HG03135 (cell line): ENCODE measurements at regions not wholly inside any gene's neighbourhood (a gene's known extent, or its start where the extent isn't known, plus 50 kb on each side); places are given as distances from the start of the nearest gene placed in this dataset.
"Not testable (repeated sequence)": the region's sequence is repeated elsewhere in the genome, so short reads cannot be mapped to it uniquely, and the experiment has no call there.

Experiments used
- ATAC-seq: cut with Tn5 transposase; IDR thresholded peaks from one replicate; pipeline ENCODE4 v1.9.1; 2021; ENCODE audit warnings: mild to moderate bottlenecking, moderate library complexity; ENCODE audit not compliant: unreplicated experiment

DNA sequence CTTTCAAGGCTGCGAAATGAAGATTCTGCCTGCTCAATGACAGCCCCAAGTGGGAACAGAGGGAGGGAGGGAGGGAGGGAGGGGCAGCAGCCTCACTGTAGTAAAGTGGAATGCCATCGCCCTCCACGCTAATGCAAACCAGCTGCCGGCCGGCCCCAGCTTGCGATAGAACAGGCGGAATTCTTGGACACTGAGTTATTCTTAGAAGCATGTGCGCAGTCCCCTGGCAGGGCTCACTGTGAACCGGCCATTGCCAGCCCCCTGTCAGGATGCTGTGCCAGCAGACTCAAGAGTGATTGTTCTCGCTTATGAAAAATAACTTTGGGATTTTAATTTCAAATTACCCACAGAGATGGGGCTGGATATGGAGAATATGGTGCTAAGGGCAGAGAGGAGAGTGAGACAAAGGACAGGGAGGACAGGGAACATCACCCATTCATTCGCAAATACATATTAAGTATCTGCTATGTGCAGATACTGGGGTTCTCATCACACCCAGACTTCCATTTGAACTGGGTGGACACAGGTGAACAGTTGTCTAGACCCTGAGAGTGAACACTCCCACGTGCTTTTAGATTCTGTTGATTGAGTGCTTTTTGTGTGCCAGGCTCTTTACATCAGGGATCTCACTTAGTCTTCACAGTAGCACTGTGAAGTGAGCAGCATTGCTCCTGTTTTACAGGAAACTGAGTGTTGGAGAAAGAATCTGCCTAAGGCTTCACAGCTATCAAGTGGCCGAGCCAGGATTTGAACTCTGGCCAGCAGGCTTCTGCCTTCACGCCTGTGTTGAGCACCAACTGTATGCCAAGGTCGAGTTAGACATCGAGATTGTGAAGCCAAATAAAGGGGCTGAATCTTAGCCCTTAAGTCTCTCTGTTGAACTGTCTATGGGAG is 192.9 kb downstream of the C12orf75 start:
- no peak for ATAC-seq

DNA sequence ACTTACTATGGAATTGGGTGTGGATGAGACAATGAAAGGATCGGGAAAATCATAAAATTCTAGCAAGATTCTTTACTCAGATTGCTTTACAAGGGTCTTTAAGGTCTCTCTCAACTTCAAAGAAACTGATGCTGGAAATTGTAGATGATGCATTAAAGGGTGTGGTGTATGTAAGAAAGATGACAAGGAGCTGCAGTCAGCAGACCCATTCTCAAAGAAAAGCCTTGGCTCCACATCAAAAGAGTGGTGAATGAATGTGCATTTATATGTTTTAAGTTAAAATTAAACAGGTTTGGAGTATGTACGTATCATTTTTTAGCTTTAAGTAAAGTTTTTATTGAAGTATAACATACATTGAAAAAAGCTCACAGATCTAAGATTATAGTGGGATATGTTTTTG is 194.5 kb downstream of the C12orf75 start:
- no peak for ATAC-seq

DNA sequence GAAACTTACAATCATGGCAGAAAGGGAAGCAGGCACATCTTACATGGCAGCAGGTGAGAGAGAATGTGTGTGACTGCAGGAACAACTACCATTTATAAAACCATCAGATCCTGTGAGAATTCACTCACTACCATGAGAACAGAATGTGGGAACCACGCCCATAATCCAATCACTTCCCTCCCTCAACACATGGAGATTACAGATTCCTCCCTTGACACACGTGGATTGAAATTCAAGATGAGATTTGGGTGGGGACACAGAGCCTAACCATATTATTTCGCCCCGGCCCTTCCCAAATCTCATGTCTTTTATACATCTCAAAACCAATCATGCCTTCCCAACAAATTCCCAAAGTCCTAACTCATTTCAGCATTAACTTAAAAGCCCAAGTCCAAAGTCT is 203.6 kb downstream of the C12orf75 start:
- no peak for ATAC-seq

DNA sequence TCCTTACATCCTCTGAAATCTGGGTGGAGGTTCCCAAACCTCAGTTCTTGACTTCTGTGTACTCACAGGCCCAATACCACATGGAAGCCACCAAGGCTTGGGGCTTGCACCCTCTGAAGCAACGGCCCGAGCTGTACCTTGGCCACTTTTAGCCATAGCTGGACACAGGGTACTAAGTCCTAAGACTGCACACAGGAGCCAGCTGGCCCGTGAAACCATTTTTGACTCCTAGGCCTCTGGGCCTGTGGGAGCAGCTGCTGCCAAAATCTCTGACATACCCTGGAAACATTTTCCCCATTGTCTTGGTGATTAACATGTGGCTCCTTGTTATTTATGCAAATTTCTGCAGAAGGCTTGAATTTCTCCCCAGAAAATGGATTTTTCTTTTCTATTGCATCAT is 204.5 kb downstream of the C12orf75 start:
- ATAC-seq: not testable (repeated sequence)

GRCh38 chr12:105538880-105539279 is 208.4 kb downstream of the C12orf75 start:
- ATAC-seq: no peak

DNA sequence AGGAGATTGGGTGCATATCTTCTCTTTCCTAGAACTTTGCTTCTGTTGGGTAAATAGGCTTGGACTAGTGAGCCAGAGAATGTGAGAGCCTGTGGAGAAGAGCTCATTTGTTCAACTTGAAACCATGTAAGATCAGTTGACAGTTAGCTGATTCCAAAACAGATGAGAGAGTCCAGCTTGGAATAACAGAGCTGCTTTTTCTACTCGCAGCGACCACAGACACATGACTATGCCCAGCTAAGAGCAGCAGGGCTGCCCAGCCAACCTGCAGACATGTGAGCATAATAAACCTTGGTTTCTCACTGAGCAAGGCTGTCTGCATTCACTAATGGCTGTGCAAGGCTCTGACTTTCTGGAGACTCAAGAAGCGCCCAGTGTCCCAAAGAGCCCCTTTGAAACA is 209.2 kb downstream of the C12orf75 start:
- no peak for ATAC-seq

GRCh38 chr12:105547786-105548185 is 217.3 kb downstream of the C12orf75 start:
- no peak for ATAC-seq

GRCh38 chr12:105548626-105549025 is 218.1 kb downstream of the C12orf75 start:
- no peak for ATAC-seq

DNA sequence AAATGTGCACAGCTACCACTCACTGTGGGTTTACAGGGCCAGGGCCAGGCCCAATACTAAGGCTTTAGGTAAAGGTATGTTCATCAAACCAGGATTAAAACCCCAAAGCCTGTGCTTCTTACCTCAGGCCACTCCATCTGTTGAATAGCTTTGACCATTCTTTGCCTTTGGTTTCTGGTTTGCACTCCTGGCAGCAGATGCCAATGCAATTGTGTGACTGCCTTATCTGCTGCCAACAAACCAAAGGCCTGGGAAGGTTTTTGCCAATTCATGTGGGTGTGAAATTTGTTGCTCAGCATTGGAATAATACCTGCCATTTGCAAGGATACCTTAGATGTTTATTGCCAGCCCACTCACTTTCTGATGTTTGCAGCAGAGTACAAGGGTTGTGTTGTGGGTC is 221.6 kb downstream of the C12orf75 start:
- no peak for ATAC-seq

DNA sequence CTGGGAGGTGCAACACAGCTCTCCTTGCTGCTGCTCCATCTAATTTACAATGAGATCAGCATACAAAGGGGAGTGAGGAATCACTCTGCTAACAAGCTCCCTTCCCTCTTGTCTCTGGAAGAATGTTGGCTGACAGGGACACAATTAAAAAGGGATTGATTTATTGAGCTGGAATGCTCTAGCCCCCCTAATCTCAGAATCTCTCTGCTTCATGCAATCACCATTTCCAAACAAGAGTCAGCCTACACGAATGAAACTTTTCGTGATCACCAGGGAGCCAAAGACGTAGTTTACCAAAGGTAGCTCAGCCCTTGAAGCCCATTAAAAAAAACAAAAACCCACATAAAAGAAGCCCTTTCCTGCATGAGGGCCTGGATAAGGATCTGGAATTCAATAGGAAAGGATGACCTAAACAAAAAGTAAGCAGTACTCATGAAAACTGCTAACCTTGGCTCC is 223.8 kb downstream of the C12orf75 start:
- no peak for ATAC-seq

- ATAC-seq: no peak
Observed at GRCh38 chr12:105554856-105555255, 224.4 kb downstream of the C12orf75 start.

- ATAC-seq: no peak
Observed at GRCh38 chr12:105555556-105556295, 225.2 kb downstream of the C12orf75 start.

GRCh38 chr12:105559310-105559709 is 228.8 kb downstream of the C12orf75 start:
- no peak for ATAC-seq

DNA sequence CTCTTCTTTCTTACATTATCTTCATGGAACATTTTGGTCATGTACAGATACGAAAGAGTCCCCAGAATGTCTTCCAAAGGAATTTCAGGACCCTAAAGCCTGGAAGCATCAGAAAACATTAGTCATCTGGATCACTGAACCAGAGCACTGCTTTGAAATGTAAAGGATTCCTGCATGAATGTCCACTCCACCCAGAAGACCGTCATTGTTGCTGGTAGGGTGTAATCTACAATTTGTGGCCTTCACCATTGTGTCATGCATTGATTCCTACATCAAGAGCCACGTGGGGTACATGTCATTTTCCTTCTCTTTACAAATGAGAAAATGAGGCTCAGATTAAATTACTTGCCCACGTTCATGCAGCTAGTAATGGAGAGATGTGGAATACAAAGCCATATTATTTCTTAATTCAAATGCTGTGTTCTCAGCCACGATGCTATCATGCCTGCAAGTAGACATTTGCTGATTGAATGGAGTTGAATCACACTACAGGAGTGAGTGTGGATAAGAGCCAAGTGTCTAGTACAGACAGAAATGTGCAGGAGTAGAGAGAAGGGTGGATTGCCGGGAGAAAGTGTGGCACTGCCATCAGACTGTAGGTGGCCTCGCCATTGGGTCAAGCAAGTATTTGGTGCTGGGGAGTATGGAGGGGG is 231.2 kb downstream of the C12orf75 start:
- no peak for ATAC-seq

- no peak for ATAC-seq
Observed at GRCh38 chr12:105562199-105562971, 231.9 kb downstream of the C12orf75 start.

GRCh38 chr12:105567061-105567460 is 236.6 kb downstream of the C12orf75 start:
- ATAC-seq: no peak

- no peak for ATAC-seq
Observed at GRCh38 chr12:105569886-105570285, 239.4 kb downstream of the C12orf75 start.

GRCh38 chr12:105570944-105571343 is 240.5 kb downstream of the C12orf75 start:
- ATAC-seq: no peak

DNA sequence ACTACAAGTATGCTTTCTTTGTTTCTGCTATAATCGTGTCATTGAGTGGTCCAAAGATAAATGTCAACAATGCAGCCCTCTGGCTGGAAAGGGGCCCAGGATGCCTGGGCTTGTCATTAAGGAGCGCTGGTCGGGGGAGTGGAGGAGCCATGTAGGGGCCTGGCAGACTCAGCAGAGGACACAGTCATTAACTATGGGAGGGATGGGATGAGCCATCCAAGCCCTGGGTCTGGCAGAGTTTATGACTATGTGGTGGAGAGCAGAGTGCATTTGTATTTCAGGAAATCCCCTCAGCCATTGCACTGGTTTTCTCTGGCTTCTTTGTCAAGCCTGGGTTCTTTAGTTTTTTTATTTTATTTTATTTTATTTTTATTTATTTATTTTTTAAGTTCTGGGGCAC is 243.1 kb downstream of the C12orf75 start:
- ATAC-seq: no peak

DNA sequence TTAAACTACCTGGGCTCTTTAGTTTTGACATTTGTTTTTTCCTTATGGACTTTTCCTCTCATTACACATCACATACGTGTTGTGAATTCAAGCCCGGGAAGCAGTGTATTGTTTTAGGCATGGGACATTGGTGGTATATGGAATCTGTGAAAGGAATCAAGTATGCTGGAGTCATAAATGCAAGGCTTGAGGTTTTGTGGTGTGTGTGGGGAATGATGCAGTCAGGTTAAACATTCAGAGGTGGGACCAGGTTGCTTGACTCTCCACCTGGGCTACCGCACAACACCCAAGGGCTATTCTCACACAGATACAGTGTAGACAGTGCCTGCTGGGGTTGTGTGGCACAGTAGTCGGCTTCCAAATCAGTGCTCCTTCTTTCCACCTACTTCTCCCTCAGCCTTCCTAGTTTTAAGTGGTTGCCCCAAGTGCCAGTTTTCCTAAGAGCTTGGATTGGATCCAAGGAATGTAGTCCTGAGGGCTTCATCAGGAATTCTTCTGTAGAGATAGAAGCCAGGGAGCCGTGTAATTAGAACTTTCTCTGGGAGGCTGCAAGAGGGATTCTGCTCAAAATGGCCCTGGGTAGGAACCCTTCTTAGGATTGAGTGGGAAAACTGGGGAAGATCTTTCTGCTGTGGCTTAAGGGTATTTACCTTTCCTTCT is 243.7 kb downstream of the C12orf75 start:
- no peak for ATAC-seq
